ENCODE measurements at regions not wholly inside any gene's neighbourhood (a gene's known extent, or its start where the extent isn't known, plus 50 kb on each side); places are given as distances from the start of the nearest gene placed in this dataset.

GRCh38 chr6:88474720-88475119 is 308.6 kb upstream of the CNR1 start:
- intact Hi-C loops (cut with DNase I; ENCODE audit: low total_unique reads): no loop called here
- no peaks in the 10 kb centered on the region for H3K36me3 ChIP-seq
- no peak for TF ChIP-seq CTCF (IDR thresholded peaks at IDR 0.05)
- H3K9me3 ChIP-seq: no peaks in the 10 kb centered on the region
- H3K4me1 ChIP-seq: no peaks in the 10 kb centered on the region
- H3K4me3 ChIP-seq: no peak overlapping the region
- DNase-seq: no peak
- H3K27ac ChIP-seq: no peak overlapping the region
- H3K27me3 ChIP-seq: no peaks in the 10 kb centered on the region

- intact Hi-C loops (cut with DNase I; ENCODE audit: low total_unique reads): no loop called here
- Histone ChIP-seq H3K4me3 (no peak overlapping the region), H3K36me3 (no peaks in the 10 kb centered on the region), H3K27ac (no peak overlapping the region), H3K9me3 (no peaks in the 10 kb centered on the region), H3K4me1 (no peaks in the 10 kb centered on the region), H3K27me3 (no peaks in the 10 kb centered on the region)
- no peak for DNase-seq
- no peak for TF ChIP-seq CTCF (IDR thresholded peaks at IDR 0.05)
These were observed 307.4 kb upstream of the CNR1 start for GRCh38 chr6:88473589-88473988.

GRCh38 chr6:88472851-88473525 is 306.8 kb upstream of the CNR1 start:
- DNase-seq: no peak
- no peak for TF ChIP-seq CTCF (IDR thresholded peaks at IDR 0.05)
- Histone ChIP-seq H3K27me3 (no peaks in the 10 kb centered on the region), H3K36me3 (no peaks in the 10 kb centered on the region), H3K4me3 (no peak overlapping the region), H3K4me1 (no peaks in the 10 kb centered on the region), H3K9me3 (no peaks in the 10 kb centered on the region), H3K27ac (no peak overlapping the region)
- intact Hi-C loops (cut with DNase I; ENCODE audit: low total_unique reads): no loop called here

GRCh38 chr6:88459643-88460042 is 293.5 kb upstream of the CNR1 start:
- intact Hi-C loops (cut with DNase I; ENCODE audit: low total_unique reads): loop anchor here (5.0 kb wide), 1 partner anchor 1362 kb away; the partner anchor contains the start of gene CGA
- Histone ChIP-seq H3K36me3 (no peaks in the 10 kb centered on the region), H3K4me3 (no peak overlapping the region), H3K9me3 (no peaks in the 10 kb centered on the region), H3K27ac (no peak overlapping the region), H3K4me1 (peaks cover 0 to 17% (median 7%) of the 10 kb centered on the region in 4 donors), H3K27me3 (no peaks in the 10 kb centered on the region)
- TF ChIP-seq CTCF (IDR thresholded peaks at IDR 0.05): no peak
- DNase-seq: no peak

GRCh38 chr6:88459189-88459588 is 293.0 kb upstream of the CNR1 start:
- H3K27me3 ChIP-seq: no peaks in the 10 kb centered on the region
- no peak overlapping the region for H3K4me3 ChIP-seq
- no peak for TF ChIP-seq CTCF (IDR thresholded peaks at IDR 0.05)
- intact Hi-C loops (cut with DNase I; ENCODE audit: low total_unique reads): no loop called here
- no peak overlapping the region for H3K27ac ChIP-seq
- DNase-seq: no peak
- H3K36me3 ChIP-seq: no peaks in the 10 kb centered on the region
- H3K9me3 ChIP-seq: no peaks in the 10 kb centered on the region
- peaks cover 0 to 17% (median 8%) of the 10 kb centered on the region in 4 donors for H3K4me1 ChIP-seq

GRCh38 chr6:88458662-88459061 is 292.5 kb upstream of the CNR1 start:
- no peak for DNase-seq
- Histone ChIP-seq H3K9me3 (no peaks in the 10 kb centered on the region), H3K4me3 (no peak overlapping the region), H3K36me3 (no peaks in the 10 kb centered on the region), H3K4me1 (peaks cover 0 to 17% (median 8%) of the 10 kb centered on the region in 4 donors), H3K27me3 (no peaks in the 10 kb centered on the region), H3K27ac (no peak overlapping the region)
- no peak for TF ChIP-seq CTCF (IDR thresholded peaks at IDR 0.05)
- intact Hi-C loops (cut with DNase I; ENCODE audit: low total_unique reads): no loop called here
